ENCODE measurements at regions not wholly inside any gene's neighbourhood (a gene's known extent, or its start where the extent isn't known, plus 50 kb on each side); places are given as distances from the start of the nearest gene placed in this dataset.
A peak's percentile ranks its signal among the peaks of the same experiment; 100 is the strongest.

DNA sequence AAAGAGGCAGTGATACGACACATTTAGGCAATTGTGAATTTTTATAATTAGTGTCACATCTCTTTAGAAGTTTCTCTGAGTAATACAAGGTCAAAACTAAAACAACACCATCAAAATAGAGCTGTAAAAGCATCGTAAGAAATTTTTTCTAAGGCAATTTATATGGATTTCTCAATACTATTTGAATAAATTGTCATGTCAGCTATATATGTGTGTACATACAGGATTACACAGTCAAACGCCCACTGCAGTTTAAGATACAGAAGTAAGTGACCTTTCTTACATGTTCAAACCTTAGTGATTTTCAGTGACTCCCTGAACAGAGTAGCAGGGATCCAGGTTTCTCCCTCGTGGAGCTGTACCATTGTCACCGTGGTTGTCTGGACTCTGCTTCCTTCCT lies 129.1 kb upstream of the CBLN2 start:
- no peaks in the 10 kb centered on the region for H3K4me1 ChIP-seq (ENCODE audit: control insufficient read depth, insufficient read depth, low read length)
- H3K27ac ChIP-seq (ENCODE audit: extremely low read depth, low read depth, low read length): no peak overlapping the region
- CTCF ChIA-PET: interaction anchor here (0.6 to 2.6 kb wide), 6 partner anchors 11 to 1303 kb away, joined by 3 to 9 read pairs (median 3); no protein-coding TSS in a partner anchor
- TF ChIP-seq ZNF571 (tag by site-specific recombination; IDR thresholded peaks at IDR 0.05) (no peak), ZNF561 (tag by site-specific recombination; IDR thresholded peaks at IDR 0.05; ENCODE audit: borderline replicate concordance) (no peak), ZNF530 (tag by site-specific recombination; IDR thresholded peaks at IDR 0.05; ENCODE audit: low read depth) (no peak)
- TF ChIP-seq, protein P1, sequence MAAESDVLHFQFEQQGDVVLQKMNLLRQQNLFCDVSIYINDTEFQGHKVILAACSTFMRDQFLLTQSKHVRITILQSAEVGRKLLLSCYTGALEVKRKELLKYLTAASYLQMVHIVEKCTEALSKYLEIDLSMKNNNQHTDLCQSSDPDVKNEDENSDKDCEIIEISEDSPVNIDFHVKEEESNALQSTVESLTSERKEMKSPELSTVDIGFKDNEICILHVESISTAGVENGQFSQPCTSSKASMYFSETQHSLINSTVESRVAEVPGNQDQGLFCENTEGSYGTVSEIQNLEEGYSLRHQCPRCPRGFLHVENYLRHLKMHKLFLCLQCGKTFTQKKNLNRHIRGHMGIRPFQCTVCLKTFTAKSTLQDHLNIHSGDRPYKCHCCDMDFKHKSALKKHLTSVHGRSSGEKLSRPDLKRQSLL (tag by site-specific recombination; IDR thresholded peaks at IDR 0.05): no peak
- TF ChIP-seq, protein P2, sequence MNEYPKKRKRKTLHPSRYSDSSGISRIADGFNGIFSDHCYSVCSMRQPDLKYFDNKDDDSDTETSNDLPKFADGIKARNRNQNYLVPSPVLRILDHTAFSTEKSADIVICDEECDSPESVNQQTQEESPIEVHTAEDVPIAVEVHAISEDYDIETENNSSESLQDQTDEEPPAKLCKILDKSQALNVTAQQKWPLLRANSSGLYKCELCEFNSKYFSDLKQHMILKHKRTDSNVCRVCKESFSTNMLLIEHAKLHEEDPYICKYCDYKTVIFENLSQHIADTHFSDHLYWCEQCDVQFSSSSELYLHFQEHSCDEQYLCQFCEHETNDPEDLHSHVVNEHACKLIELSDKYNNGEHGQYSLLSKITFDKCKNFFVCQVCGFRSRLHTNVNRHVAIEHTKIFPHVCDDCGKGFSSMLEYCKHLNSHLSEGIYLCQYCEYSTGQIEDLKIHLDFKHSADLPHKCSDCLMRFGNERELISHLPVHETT (tag by site-specific recombination; IDR thresholded peaks at IDR 0.05): no peak
- H3K36me3 ChIP-seq (ENCODE audit: control insufficient read depth in 2 of 2, insufficient read depth in 1 of 2, low read length in 2 of 2): no peaks in the 10 kb centered on the region
- POLR2A ChIA-PET: no interaction called here
- no peak overlapping the region for H3K4me3 ChIP-seq (ENCODE audit: low read depth, low read length)
- no peaks in the 10 kb centered on the region for H3K9me3 ChIP-seq (ENCODE audit: control insufficient read depth, insufficient read depth, low read depth, low read length)

DNA sequence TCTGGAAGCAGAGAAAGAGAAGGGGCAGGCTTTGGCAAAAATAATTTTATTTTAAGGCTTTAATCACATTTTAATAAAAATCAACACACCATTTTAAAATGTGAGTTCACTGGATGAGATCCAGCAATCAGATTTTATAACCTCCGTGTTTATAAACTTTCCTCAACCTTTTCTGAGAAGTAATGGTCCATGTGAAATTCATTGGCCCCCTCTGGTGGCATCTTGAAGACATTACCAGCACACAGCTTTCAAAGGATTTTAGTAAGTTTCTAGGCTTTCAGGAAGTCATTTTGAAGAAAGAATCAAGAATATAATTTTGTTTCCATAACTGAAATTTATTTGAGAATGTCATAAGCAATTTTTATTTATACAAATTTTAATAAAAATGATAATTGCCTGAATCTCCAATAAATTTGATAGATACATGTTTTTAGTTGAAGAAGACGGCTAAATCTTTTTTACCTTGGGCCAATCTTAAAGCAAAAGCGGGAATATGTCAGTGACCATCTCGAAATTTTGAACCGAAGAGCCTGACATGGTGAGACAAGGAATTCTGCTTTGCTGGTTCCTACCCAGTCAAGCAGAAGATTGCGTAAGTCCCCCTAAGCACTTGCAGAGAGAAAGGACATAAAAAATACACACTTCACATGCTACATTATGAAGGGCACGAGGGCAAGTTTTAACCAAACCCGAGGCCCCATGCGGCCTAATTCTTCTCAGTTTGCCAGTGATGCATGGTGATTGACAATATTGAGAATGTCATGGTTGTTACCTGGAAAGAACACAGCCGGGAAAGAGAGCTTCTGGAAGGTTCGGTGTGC lies 128.4 kb upstream of the CBLN2 start:
- ChIA-PET CTCF (interaction anchor here (0.6 to 2.6 kb wide), 7 partner anchors 11 to 788 kb away, joined by 3 to 9 read pairs (median 4); no protein-coding TSS in a partner anchor), POLR2A (no interaction called here)
- no peaks in the 10 kb centered on the region for H3K9me3 ChIP-seq (ENCODE audit: control insufficient read depth, insufficient read depth, low read depth, low read length)
- no peaks in the 10 kb centered on the region for H3K36me3 ChIP-seq (ENCODE audit: control insufficient read depth in 2 of 2, insufficient read depth in 1 of 2, low read length in 2 of 2)
- H3K4me3 ChIP-seq (ENCODE audit: low read depth, low read length): no peak overlapping the region
- no peaks in the 10 kb centered on the region for H3K4me1 ChIP-seq (ENCODE audit: control insufficient read depth, insufficient read depth, low read length)
- H3K27ac ChIP-seq (ENCODE audit: extremely low read depth, low read depth, low read length): no peak overlapping the region
- TF ChIP-seq, protein P3, sequence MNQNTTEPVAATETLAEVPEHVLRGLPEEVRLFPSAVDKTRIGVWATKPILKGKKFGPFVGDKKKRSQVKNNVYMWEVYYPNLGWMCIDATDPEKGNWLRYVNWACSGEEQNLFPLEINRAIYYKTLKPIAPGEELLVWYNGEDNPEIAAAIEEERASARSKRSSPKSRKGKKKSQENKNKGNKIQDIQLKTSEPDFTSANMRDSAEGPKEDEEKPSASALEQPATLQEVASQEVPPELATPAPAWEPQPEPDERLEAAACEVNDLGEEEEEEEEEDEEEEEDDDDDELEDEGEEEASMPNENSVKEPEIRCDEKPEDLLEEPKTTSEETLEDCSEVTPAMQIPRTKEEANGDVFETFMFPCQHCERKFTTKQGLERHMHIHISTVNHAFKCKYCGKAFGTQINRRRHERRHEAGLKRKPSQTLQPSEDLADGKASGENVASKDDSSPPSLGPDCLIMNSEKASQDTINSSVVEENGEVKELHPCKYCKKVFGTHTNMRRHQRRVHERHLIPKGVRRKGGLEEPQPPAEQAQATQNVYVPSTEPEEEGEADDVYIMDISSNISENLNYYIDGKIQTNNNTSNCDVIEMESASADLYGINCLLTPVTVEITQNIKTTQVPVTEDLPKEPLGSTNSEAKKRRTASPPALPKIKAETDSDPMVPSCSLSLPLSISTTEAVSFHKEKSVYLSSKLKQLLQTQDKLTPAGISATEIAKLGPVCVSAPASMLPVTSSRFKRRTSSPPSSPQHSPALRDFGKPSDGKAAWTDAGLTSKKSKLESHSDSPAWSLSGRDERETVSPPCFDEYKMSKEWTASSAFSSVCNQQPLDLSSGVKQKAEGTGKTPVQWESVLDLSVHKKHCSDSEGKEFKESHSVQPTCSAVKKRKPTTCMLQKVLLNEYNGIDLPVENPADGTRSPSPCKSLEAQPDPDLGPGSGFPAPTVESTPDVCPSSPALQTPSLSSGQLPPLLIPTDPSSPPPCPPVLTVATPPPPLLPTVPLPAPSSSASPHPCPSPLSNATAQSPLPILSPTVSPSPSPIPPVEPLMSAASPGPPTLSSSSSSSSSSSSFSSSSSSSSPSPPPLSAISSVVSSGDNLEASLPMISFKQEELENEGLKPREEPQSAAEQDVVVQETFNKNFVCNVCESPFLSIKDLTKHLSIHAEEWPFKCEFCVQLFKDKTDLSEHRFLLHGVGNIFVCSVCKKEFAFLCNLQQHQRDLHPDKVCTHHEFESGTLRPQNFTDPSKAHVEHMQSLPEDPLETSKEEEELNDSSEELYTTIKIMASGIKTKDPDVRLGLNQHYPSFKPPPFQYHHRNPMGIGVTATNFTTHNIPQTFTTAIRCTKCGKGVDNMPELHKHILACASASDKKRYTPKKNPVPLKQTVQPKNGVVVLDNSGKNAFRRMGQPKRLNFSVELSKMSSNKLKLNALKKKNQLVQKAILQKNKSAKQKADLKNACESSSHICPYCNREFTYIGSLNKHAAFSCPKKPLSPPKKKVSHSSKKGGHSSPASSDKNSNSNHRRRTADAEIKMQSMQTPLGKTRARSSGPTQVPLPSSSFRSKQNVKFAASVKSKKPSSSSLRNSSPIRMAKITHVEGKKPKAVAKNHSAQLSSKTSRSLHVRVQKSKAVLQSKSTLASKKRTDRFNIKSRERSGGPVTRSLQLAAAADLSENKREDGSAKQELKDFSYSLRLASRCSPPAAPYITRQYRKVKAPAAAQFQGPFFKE (tag by site-specific recombination; IDR thresholded peaks at IDR 0.05; ENCODE audit: borderline replicate concordance): no peak
- no peak for TF ChIP-seq GLIS2 (tag by site-specific recombination; IDR thresholded peaks at IDR 0.05)
- peak; percentile 29 for TF ChIP-seq ZNF654 (tag by site-specific recombination; IDR thresholded peaks at IDR 0.05; ENCODE audit: low read depth)
- TF ChIP-seq, protein P4, sequence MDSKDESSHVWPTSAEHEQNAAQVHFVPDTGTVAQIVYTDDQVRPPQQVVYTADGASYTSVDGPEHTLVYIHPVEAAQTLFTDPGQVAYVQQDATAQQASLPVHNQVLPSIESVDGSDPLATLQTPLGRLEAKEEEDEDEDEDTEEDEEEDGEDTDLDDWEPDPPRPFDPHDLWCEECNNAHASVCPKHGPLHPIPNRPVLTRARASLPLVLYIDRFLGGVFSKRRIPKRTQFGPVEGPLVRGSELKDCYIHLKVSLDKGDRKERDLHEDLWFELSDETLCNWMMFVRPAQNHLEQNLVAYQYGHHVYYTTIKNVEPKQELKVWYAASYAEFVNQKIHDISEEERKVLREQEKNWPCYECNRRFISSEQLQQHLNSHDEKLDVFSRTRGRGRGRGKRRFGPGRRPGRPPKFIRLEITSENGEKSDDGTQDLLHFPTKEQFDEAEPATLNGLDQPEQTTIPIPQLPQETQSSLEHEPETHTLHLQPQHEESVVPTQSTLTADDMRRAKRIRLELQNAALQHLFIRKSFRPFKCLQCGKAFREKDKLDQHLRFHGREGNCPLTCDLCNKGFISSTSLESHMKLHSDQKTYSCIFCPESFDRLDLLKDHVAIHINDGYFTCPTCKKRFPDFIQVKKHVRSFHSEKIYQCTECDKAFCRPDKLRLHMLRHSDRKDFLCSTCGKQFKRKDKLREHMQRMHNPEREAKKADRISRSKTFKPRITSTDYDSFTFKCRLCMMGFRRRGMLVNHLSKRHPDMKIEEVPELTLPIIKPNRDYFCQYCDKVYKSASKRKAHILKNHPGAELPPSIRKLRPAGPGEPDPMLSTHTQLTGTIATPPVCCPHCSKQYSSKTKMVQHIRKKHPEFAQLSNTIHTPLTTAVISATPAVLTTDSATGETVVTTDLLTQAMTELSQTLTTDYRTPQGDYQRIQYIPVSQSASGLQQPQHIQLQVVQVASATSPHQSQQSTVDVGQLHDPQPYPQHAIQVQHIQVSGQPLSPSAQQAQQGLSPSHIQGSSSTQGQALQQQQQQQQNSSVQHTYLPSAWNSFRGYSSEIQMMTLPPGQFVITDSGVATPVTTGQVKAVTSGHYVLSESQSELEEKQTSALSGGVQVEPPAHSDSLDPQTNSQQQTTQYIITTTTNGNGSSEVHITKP (tag by site-specific recombination; IDR thresholded peaks at IDR 0.05): no peak

Data from HEK293 (cell line).